CD4-positive, CD25-positive, alpha-beta regulatory T cell (primary cell): ENCODE measurements at regions not wholly inside any gene's neighbourhood (a gene's known extent, or its start where the extent isn't known, plus 50 kb on each side); places are given as distances from the start of the nearest gene placed in this dataset.

ENCODE experiments used
- ATAC-seq, 2 donors: fragments of 150-1000 bp; cut with Tn5 transposase; one replicate each; pipeline ENCODE4 v1.10.0; 2021; ENCODE audit warnings: low read depth in 2 of 2, moderate number of reproducible peaks in 2 of 2, moderate library complexity in 1 of 2
- DNase-seq, 3 donors: peaks; one replicate each; pipeline versions ENCODE4 v3.0.0 to v3.0.0-alpha.2; 2012 to 2022; ENCODE audit warnings: mixed read lengths in 1 of 3
- H3K27ac ChIP-seq: one replicate; pipeline ENCODE4 v1.7.0; 2013; ENCODE audit warnings: mild to moderate bottlenecking, low read length; ENCODE audit not compliant: insufficient read depth, poor library complexity, severe bottlenecking
- H3K27me3 ChIP-seq: one replicate; pipeline ENCODE4 v1.7.0; 2013; ENCODE audit warnings: low read length; ENCODE audit not compliant: control insufficient read depth, insufficient read depth
- H3K36me3 ChIP-seq: one replicate; pipeline ENCODE4 v1.7.0; 2013; ENCODE audit warnings: mild to moderate bottlenecking, low read length, moderate library complexity; ENCODE audit not compliant: control insufficient read depth, insufficient read depth
- H3K4me1 ChIP-seq: 2 replicates; pipeline ENCODE4 v1.7.0; 2013; ENCODE audit warnings: mild to moderate bottlenecking, low read length; ENCODE audit not compliant: insufficient read depth, control insufficient read depth, poor library complexity, severe bottlenecking
- H3K4me3 ChIP-seq: one replicate; pipeline ENCODE4 v1.7.0; 2013; ENCODE audit warnings: low read depth, mild to moderate bottlenecking, low read length, moderate library complexity
- H3K9me3 ChIP-seq, 2 experiments: 1 replicate in 1 of 2; 2 replicates in 1 of 2; pipeline ENCODE4 v1.7.0; 2013; ENCODE audit warnings: low read length in 2 of 2, mild to moderate bottlenecking in 1 of 2, moderate library complexity in 1 of 2; ENCODE audit not compliant: control insufficient read depth in 2 of 2
- H3K27ac Mint-ChIP-seq, 3 donors: one replicate each; pipeline ENCODE4 v1.8.0; 2020 to 2022; ENCODE audit warnings: mild to moderate bottlenecking in 3 of 3, mixed read lengths in 3 of 3, moderate library complexity in 2 of 3
- H3K27me3 Mint-ChIP-seq: one replicate; pipeline ENCODE4 v1.8.0; 2022; ENCODE audit warnings: mild to moderate bottlenecking, mixed read lengths
- H3K36me3 Mint-ChIP-seq: one replicate; pipeline ENCODE4 v1.8.0; 2020; ENCODE audit warnings: mixed read lengths
- H3K4me1 Mint-ChIP-seq, 4 donors: one replicate each; pipeline ENCODE4 v1.8.0; 2020 to 2022; ENCODE audit warnings: mixed read lengths in 4 of 4, mild to moderate bottlenecking in 1 of 4
- H3K4me3 Mint-ChIP-seq, 4 donors: one replicate each; pipeline ENCODE4 v1.8.0; 2020 to 2022; ENCODE audit warnings: mild to moderate bottlenecking in 4 of 4, mixed read lengths in 4 of 4, moderate library complexity in 3 of 4
- H3K9me3 Mint-ChIP-seq, 7 donors: one replicate each; pipeline ENCODE4 v1.8.0; 2020 to 2022; ENCODE audit warnings: mixed read lengths in 7 of 7, mild to moderate bottlenecking in 3 of 7, moderate library complexity in 2 of 7

GRCh38 chr20:24405810-24406209 is 63.6 kb upstream of the SYNDIG1 start:
- Mint-ChIP-seq H3K4me3 (no peak overlapping the region), H3K27me3 (no peaks in the 10 kb centered on the region), H3K36me3 (no peaks in the 10 kb centered on the region), H3K27ac (peak overlapping the region in 2 of 3 donors; percentile 24 to 28), H3K9me3 (peaks cover 0 to 3% (median 0%) of the 10 kb centered on the region in 7 donors), H3K4me1 (peaks cover 0 to 22% (median 4%) of the 10 kb centered on the region in 4 donors)
- ATAC-seq (no peak), DNase-seq (no peak)
- H3K4me3 ChIP-seq = no peak overlapping the region
- no peaks in the 10 kb centered on the region for H3K36me3 ChIP-seq
- H3K27me3 ChIP-seq = no peaks in the 10 kb centered on the region
- H3K9me3 ChIP-seq = no peaks in the 10 kb centered on the region
- H3K27ac ChIP-seq = no peak overlapping the region
- H3K4me1 ChIP-seq = no peaks in the 10 kb centered on the region

- H3K27me3 ChIP-seq = no peaks in the 10 kb centered on the region
- no peaks in the 10 kb centered on the region for H3K9me3 ChIP-seq
- peaks cover 0 to 22% (median 4%) of the 10 kb centered on the region in 4 donors for H3K4me1 Mint-ChIP-seq
- no peak overlapping the region for H3K27ac Mint-ChIP-seq
- H3K27ac ChIP-seq = no peak overlapping the region
- H3K4me1 ChIP-seq = no peaks in the 10 kb centered on the region
- no peak overlapping the region for H3K4me3 ChIP-seq
- ATAC-seq = no peak
- H3K27me3 Mint-ChIP-seq = peaks cover 4% of the 10 kb centered on the region
- no peak overlapping the region for H3K4me3 Mint-ChIP-seq
- peaks cover 0 to 7% (median 3%) of the 10 kb centered on the region in 7 donors for H3K9me3 Mint-ChIP-seq
- no peak for DNase-seq
- H3K36me3 ChIP-seq = no peaks in the 10 kb centered on the region
- no peaks in the 10 kb centered on the region for H3K36me3 Mint-ChIP-seq
These were observed 66.0 kb upstream of the SYNDIG1 start for GRCh38 chr20:24403406-24403805.

DNA sequence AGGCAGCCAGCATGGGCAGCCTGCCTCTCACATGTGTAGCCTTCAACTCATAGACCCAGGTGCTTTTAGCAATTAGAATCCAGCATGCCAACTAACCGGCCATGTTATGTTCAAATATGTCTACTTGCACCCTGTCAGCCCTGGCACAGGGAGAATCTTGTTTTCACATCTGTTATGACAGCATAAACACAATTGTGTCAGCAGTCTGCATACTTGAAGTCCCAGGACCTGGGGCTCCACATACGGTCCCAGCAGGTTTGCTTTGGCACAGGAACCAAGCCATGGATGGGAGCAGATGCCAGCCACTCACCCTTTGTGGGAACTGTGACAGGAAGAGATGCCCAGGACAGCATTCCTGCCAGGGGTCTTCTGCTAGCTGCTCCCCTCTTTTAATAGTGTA is 67.2 kb upstream of the SYNDIG1 start:
- peaks cover 0 to 16% (median 4%) of the 10 kb centered on the region in 4 donors for H3K4me1 Mint-ChIP-seq
- H3K9me3 ChIP-seq = no peaks in the 10 kb centered on the region
- H3K4me3 Mint-ChIP-seq = no peak overlapping the region
- H3K27me3 Mint-ChIP-seq = peaks cover 4% of the 10 kb centered on the region
- no peaks in the 10 kb centered on the region for H3K4me1 ChIP-seq
- ATAC-seq (no peak), DNase-seq (no peak)
- H3K4me3 ChIP-seq = no peak overlapping the region
- peaks cover 0 to 9% (median 4%) of the 10 kb centered on the region in 7 donors for H3K9me3 Mint-ChIP-seq
- no peaks in the 10 kb centered on the region for H3K27me3 ChIP-seq
- H3K36me3 Mint-ChIP-seq = no peaks in the 10 kb centered on the region
- no peak overlapping the region for H3K27ac Mint-ChIP-seq
- no peaks in the 10 kb centered on the region for H3K36me3 ChIP-seq
- H3K27ac ChIP-seq = no peak overlapping the region

GRCh38 chr20:24395151-24395550 is 74.3 kb upstream of the SYNDIG1 start:
- Mint-ChIP-seq H3K27ac (no peak overlapping the region), H3K27me3 (peaks cover 9% of the 10 kb centered on the region), H3K9me3 (peaks cover 0 to 8% (median 2%) of the 10 kb centered on the region in 7 donors), H3K4me3 (no peak overlapping the region), H3K36me3 (no peaks in the 10 kb centered on the region), H3K4me1 (peaks cover 0 to 6% (median 2%) of the 10 kb centered on the region in 4 donors)
- H3K9me3 ChIP-seq = no peaks in the 10 kb centered on the region
- no peak overlapping the region for H3K4me3 ChIP-seq
- H3K4me1 ChIP-seq = no peaks in the 10 kb centered on the region
- no peak for DNase-seq
- no peaks in the 10 kb centered on the region for H3K36me3 ChIP-seq
- ATAC-seq = no peak
- H3K27me3 ChIP-seq = no peaks in the 10 kb centered on the region
- no peak overlapping the region for H3K27ac ChIP-seq

DNA sequence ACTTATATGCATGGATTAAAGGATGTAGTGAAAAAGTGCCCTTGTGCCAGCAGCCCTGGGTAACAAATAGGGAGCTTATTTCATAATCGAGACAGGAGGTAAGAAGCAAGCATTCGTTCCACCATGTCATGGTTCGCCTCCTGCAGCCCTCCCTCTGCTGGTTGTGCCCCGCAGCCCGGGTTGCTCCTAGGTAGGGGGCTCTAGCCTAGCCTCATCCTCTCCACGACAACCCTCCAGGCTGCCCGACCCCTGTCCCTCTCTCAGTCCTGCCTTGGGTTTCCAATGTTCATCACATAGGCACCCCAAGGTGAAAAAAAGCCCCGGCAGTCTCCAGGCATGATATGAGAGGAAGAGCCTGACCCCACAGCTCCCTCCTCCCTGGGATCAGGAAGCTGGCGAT is 75.5 kb upstream of the SYNDIG1 start:
- Mint-ChIP-seq H3K9me3 (peaks cover 0 to 8% (median 0%) of the 10 kb centered on the region in 7 donors), H3K27me3 (peaks cover 5% of the 10 kb centered on the region), H3K4me3 (no peak overlapping the region), H3K36me3 (no peaks in the 10 kb centered on the region), H3K4me1 (peaks cover 0 to 19% (median 5%) of the 10 kb centered on the region in 4 donors), H3K27ac (no peak overlapping the region)
- H3K36me3 ChIP-seq = no peaks in the 10 kb centered on the region
- H3K27ac ChIP-seq = no peak overlapping the region
- no peak for DNase-seq
- no peaks in the 10 kb centered on the region for H3K27me3 ChIP-seq
- ATAC-seq = no peak
- no peaks in the 10 kb centered on the region for H3K9me3 ChIP-seq
- H3K4me1 ChIP-seq = no peaks in the 10 kb centered on the region
- no peak overlapping the region for H3K4me3 ChIP-seq

- ATAC-seq (no peak), DNase-seq (no peak)
- Mint-ChIP-seq H3K27me3 (peaks cover 5% of the 10 kb centered on the region), H3K27ac (no peak overlapping the region), H3K4me1 (peaks cover 0 to 29% (median 5%) of the 10 kb centered on the region in 4 donors), H3K36me3 (no peaks in the 10 kb centered on the region), H3K9me3 (peaks cover 0 to 1% (median 0%) of the 10 kb centered on the region in 7 donors), H3K4me3 (no peak overlapping the region)
- Histone ChIP-seq H3K4me1 (no peaks in the 10 kb centered on the region), H3K9me3 (no peaks in the 10 kb centered on the region), H3K36me3 (no peaks in the 10 kb centered on the region), H3K4me3 (no peak overlapping the region), H3K27me3 (no peaks in the 10 kb centered on the region), H3K27ac (no peak overlapping the region)
These were observed 76.8 kb upstream of the SYNDIG1 start for GRCh38 chr20:24392612-24393011.

GRCh38 chr20:24389686-24390085 is 79.7 kb upstream of the SYNDIG1 start:
- peaks cover 0 to 29% (median 5%) of the 10 kb centered on the region in 4 donors for H3K4me1 Mint-ChIP-seq
- ATAC-seq (peak; percentile 80 to 82), DNase-seq (peak in 2 of 3 donors; percentile 40 to 84)
- H3K4me3 Mint-ChIP-seq = peak overlapping the region in 2 of 4 donors; percentile 59 to 79
- Histone ChIP-seq H3K27ac (no peak overlapping the region), H3K4me1 (no peaks in the 10 kb centered on the region), H3K4me3 (no peak overlapping the region), H3K27me3 (no peaks in the 10 kb centered on the region), H3K36me3 (no peaks in the 10 kb centered on the region), H3K9me3 (no peaks in the 10 kb centered on the region)
- no peaks in the 10 kb centered on the region for H3K27me3 Mint-ChIP-seq
- H3K9me3 Mint-ChIP-seq = peaks cover 0 to 1% (median 0%) of the 10 kb centered on the region in 7 donors
- H3K27ac Mint-ChIP-seq = peak overlapping the region in 2 of 3 donors; percentile 67 to 70
- no peaks in the 10 kb centered on the region for H3K36me3 Mint-ChIP-seq

DNA sequence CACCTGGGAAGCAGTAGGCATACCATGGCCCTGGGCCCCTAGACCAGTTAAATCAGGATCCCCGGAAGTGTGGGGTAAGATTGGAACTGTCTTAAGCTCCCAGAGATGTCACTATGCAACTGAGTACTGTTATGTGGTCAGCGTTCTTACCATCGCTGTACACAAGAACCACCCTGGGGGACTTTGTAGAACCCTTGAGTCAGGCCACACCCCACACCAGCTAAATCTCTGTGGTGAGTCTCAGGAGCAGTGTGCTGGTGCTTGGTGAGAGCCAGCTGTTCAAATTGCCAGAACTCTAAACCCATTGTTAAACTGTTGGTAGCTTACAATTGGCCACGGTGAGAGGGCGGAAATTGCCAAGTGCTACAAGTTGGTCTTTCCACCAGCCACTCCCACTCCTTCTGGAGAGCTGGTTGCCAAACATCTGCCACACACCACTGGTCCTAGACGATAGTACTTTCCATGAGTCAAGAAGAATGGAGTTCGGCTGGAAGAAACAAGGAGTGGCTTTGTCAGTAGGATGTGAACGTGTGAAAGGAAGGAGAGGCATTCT is 80.5 kb upstream of the SYNDIG1 start:
- Mint-ChIP-seq H3K27me3 (no peaks in the 10 kb centered on the region), H3K36me3 (no peaks in the 10 kb centered on the region), H3K27ac (peak overlapping the region in 2 of 3 donors; percentile 67 to 70), H3K4me3 (peak overlapping the region in 2 of 4 donors; percentile 15 to 70), H3K4me1 (peaks cover 0 to 29% (median 5%) of the 10 kb centered on the region in 4 donors), H3K9me3 (peaks cover 0 to 1% (median 0%) of the 10 kb centered on the region in 7 donors)
- Histone ChIP-seq H3K27me3 (no peaks in the 10 kb centered on the region), H3K9me3 (no peaks in the 10 kb centered on the region), H3K4me1 (no peaks in the 10 kb centered on the region), H3K27ac (no peak overlapping the region), H3K36me3 (no peaks in the 10 kb centered on the region), H3K4me3 (no peak overlapping the region)
- no peak for ATAC-seq
- DNase-seq = no peak
